Naive thymus-derived CD8-positive, alpha-beta T cell (primary cell): ENCODE measurements at regions not wholly inside any gene's neighbourhood (a gene's known extent, or its start where the extent isn't known, plus 50 kb on each side); places are given as distances from the start of the nearest gene placed in this dataset.
"Not testable (repeated sequence)": the region's sequence is repeated elsewhere in the genome, so short reads cannot be mapped to it uniquely, and the experiment has no call there.

ENCODE experiments used
- ATAC-seq, 2 donors: fragments of 150-1000 bp; cut with Tn5 transposase in 1 of 2; sonication (Bioruptor Pico), chemical (Tn5 transposase) in 1 of 2; 1 replicate in 1 of 2; 2 replicates in 1 of 2; pipeline ENCODE4 v1.10.0; 2021; ENCODE audit warnings: mild to moderate bottlenecking in 2 of 2, moderate library complexity in 2 of 2
- POLR2A ChIA-PET: fragments of 350-600 bp; sonication (Branson Sonifier 250); formaldehyde crosslinking; loops from one replicate; lab custom pipeline; 2021; ENCODE audit warnings: antibody characterized with exemption; lab: Charles Lee
- DNase-seq, 10 donors: peaks; one replicate each; pipeline versions ENCODE4 v3.0.0 to v3.0.0-alpha.2; 2020 to 2022
- H3K27ac Mint-ChIP-seq, 10 donors: one replicate each; pipeline ENCODE4 v1.8.0; 2020 to 2022; ENCODE audit warnings: mild to moderate bottlenecking in 10 of 10, mixed read lengths in 10 of 10, moderate library complexity in 4 of 10, inconsistent platforms in 1 of 10
- H3K27me3 Mint-ChIP-seq, 5 donors: one replicate each; pipeline ENCODE4 v1.8.0; 2021 to 2022; ENCODE audit warnings: mixed read lengths in 5 of 5
- H3K36me3 Mint-ChIP-seq, 3 donors: one replicate each; pipeline ENCODE4 v1.8.0; 2020 to 2022; ENCODE audit warnings: mixed read lengths in 3 of 3, mild to moderate bottlenecking in 2 of 3, inconsistent platforms in 1 of 3
- H3K4me1 Mint-ChIP-seq, 4 donors: one replicate each; pipeline ENCODE4 v1.8.0; 2021 to 2022; ENCODE audit warnings: mixed read lengths in 4 of 4
- H3K4me3 Mint-ChIP-seq, 10 donors: one replicate each; pipeline ENCODE4 v1.8.0; 2020 to 2022; ENCODE audit warnings: mild to moderate bottlenecking in 10 of 10, mixed read lengths in 10 of 10, moderate library complexity in 6 of 10, inconsistent platforms in 1 of 10
- H3K9me3 Mint-ChIP-seq, 9 donors: one replicate each; pipeline ENCODE4 v1.8.0; 2020 to 2022; ENCODE audit warnings: mixed read lengths in 9 of 9, mild to moderate bottlenecking in 3 of 9, inconsistent platforms in 1 of 9, moderate library complexity in 1 of 9

GRCh38 chr4:130073145-130073790, 977.3 kb downstream of the C4orf33 start:
- H3K27ac Mint-ChIP-seq, result no peak overlapping the region
- no peaks in the 10 kb centered on the region for H3K36me3 Mint-ChIP-seq
- ATAC-seq, result no peak
- POLR2A ChIA-PET, result no interaction called here
- H3K4me3 Mint-ChIP-seq, result no peak overlapping the region
- peaks cover 0 to 16% (median 5%) of the 10 kb centered on the region in 9 donors for H3K9me3 Mint-ChIP-seq
- H3K27me3 Mint-ChIP-seq, result no peaks in the 10 kb centered on the region
- H3K4me1 Mint-ChIP-seq, result no peaks in the 10 kb centered on the region
- DNase-seq, result no peak

DNA sequence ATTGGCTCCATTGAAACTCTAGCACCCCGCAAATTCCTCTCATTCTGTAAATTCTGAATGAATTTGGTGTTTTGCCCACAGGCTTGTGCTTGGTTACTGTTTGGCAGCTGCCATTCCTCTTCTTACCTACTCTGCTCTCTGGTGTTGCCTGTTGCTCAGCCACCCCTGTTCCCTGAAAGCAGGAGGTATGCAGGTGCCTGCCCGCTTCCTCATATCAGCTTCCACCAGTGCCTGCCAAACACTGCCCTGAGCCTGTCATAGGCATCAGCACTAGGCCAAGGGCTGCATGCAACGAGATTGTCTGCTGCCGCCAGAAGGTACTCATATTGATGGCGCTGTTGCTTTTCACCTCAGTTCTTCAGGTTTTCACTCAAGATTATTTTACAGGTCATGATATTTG, 978.1 kb downstream of the C4orf33 start:
- ATAC-seq (no peak), DNase-seq (no peak)
- Mint-ChIP-seq H3K27ac (no peak overlapping the region), H3K27me3 (no peaks in the 10 kb centered on the region), H3K9me3 (peaks cover 0 to 16% (median 5%) of the 10 kb centered on the region in 9 donors), H3K36me3 (no peaks in the 10 kb centered on the region), H3K4me1 (no peaks in the 10 kb centered on the region), H3K4me3 (no peak overlapping the region)
- POLR2A ChIA-PET, result no interaction called here

DNA sequence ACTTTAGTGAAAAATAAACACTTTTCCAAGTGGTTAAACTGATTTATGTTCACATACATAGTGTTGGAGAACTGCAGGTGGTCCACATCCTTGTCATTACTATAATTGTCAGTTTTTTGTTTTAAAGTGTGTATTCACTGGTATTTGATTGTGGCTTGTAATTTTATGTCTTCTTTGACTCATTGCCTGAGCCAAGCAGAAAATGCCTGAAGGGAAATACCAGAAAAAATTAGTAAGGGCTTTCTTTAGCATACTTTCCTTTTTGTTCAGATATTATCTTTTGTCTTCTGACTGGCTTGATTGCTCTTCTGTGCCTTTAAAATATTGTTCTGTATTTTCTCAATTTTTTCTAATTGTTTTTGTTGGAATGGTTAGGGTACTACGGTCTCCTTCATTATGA, 981.3 kb downstream of the C4orf33 start:
- ATAC-seq (no peak), DNase-seq (no peak)
- POLR2A ChIA-PET, result no interaction called here
- Mint-ChIP-seq H3K4me1 (no peaks in the 10 kb centered on the region), H3K36me3 (no peaks in the 10 kb centered on the region), H3K4me3 (no peak overlapping the region), H3K27me3 (no peaks in the 10 kb centered on the region), H3K27ac (no peak overlapping the region), H3K9me3 (peaks cover 0 to 16% (median 6%) of the 10 kb centered on the region in 9 donors)

GRCh38 chr4:130079027-130079426, 983.1 kb downstream of the C4orf33 start:
- ATAC-seq, H3K27ac Mint-ChIP-seq, H3K27me3 Mint-ChIP-seq, H3K4me3 Mint-ChIP-seq, H3K36me3 Mint-ChIP-seq, POLR2A ChIA-PET, DNase-seq, H3K4me1 Mint-ChIP-seq: not testable (repeated sequence)
- peaks cover 0 to 16% (median 2%) of the 10 kb centered on the region in 9 donors for H3K9me3 Mint-ChIP-seq

- DNase-seq (no peak), ATAC-seq (no peak)
- no peak overlapping the region for H3K4me3 Mint-ChIP-seq
- peaks cover 0 to 16% (median 0%) of the 10 kb centered on the region in 9 donors for H3K9me3 Mint-ChIP-seq
- no peaks in the 10 kb centered on the region for H3K27me3 Mint-ChIP-seq
- POLR2A ChIA-PET, result no interaction called here
- no peaks in the 10 kb centered on the region for H3K4me1 Mint-ChIP-seq
- H3K36me3 Mint-ChIP-seq, result no peaks in the 10 kb centered on the region
- no peak overlapping the region for H3K27ac Mint-ChIP-seq
Observed at GRCh38 chr4:130080872-130081451, 985.0 kb downstream of the C4orf33 start.

- ATAC-seq (no peak), DNase-seq (no peak)
- Mint-ChIP-seq H3K4me3 (no peak overlapping the region), H3K27ac (no peak overlapping the region), H3K9me3 (peaks cover 0 to 5% (median 0%) of the 10 kb centered on the region in 9 donors), H3K4me1 (no peaks in the 10 kb centered on the region), H3K27me3 (no peaks in the 10 kb centered on the region), H3K36me3 (no peaks in the 10 kb centered on the region)
- POLR2A ChIA-PET, result no interaction called here
Observed at GRCh38 chr4:130090427-130090826, 994.5 kb downstream of the C4orf33 start.

DNA sequence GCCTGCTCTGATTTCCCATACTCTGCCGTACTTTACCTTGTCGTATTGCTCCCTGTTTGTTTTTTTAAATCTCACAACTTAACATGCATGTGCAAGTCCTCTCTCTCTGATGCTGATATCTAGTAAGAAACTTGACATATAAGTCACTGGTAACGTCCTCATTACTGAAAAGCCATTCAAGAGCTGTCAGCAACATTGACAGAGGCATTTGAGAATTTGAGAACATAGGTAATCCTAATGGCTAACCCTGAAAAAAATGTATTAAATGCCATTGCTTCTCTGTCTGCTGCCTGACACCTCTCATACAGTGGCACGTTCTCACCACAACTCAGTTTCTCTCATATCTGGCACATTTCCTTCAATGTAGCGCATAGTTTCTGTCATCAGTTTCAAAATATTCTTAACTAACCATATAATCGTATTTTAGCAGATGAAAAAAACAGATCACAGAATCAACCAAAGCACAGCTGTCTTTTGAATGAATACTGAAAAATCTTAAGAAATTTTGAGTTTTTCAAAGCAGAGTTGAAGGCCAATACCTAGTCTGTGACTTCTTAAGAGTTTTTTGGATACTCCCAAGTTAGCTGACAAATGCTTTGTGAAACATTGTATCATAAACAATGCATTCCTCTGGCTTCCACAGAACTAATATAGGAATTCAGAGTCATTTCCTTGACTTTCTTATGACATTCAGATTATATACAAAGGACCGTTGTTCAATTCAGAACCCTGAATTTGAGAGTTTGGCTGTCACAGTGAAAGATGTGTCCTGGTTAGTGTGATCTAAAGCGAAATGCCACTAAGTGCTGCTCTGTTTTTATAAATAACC, 996.4 kb downstream of the C4orf33 start:
- no peak for ATAC-seq
- Mint-ChIP-seq H3K9me3 (peaks cover 0 to 5% (median 0%) of the 10 kb centered on the region in 9 donors), H3K27me3 (no peaks in the 10 kb centered on the region), H3K4me3 (no peak overlapping the region), H3K27ac (no peak overlapping the region), H3K36me3 (no peaks in the 10 kb centered on the region), H3K4me1 (no peaks in the 10 kb centered on the region)
- no peak for DNase-seq
- POLR2A ChIA-PET, result no interaction called here

DNA sequence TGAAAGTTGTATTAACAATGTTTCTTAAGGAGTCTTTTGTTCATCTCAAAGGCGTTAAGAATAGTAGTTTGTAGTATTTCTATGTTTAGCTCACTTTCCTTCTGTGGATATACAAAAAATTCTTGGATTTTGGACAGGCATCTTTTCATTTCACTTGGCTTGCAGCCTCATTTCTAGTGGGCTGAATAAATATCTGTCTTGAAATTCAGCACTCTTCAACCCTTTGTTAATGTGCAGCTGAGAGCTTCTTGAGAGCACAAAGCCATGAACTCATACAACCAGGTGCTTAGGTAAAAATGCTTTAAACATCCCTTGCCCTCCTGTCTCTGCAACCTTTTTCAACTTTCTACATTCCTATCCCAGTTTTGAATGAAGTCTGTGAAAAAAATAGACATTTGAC, 1003.2 kb downstream of the C4orf33 start:
- no peaks in the 10 kb centered on the region for H3K27me3 Mint-ChIP-seq
- POLR2A ChIA-PET, result no interaction called here
- no peak for DNase-seq

DNA sequence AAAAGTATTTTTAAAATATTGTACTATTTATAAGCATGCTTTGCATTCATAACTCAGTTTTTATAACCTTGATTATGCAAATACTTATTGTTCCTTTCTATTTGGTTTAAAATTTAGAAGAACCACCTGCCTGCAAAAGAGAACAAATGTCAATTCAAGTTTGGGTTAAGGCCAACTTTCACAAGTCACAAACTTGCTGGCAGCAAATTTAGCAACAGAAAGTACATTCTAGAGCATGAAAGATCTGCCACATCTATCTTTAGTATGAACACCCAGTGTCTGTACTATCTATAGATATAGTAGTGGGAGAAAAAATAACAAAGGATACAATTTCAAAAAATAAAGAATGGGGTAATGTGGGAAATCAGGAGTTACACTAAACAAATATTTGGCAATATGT, 1014.2 kb downstream of the C4orf33 start:
- H3K36me3 Mint-ChIP-seq, result peaks cover 0 to 5% (median 0%) of the 10 kb centered on the region in 3 donors
- H3K27ac Mint-ChIP-seq, result no peak overlapping the region
- no peak for ATAC-seq
- POLR2A ChIA-PET, result no interaction called here
- DNase-seq, result no peak
- H3K4me1 Mint-ChIP-seq, result no peaks in the 10 kb centered on the region
- H3K4me3 Mint-ChIP-seq, result no peak overlapping the region
- H3K9me3 Mint-ChIP-seq, result peaks cover 0 to 14% (median 6%) of the 10 kb centered on the region in 9 donors
- H3K27me3 Mint-ChIP-seq, result no peaks in the 10 kb centered on the region

More for the DNA sequence above, 1003.2 kb downstream of the C4orf33 start:
- no peak for ATAC-seq
- Mint-ChIP-seq H3K36me3 (no peaks in the 10 kb centered on the region), H3K27ac (no peak overlapping the region), H3K9me3 (peaks cover 0 to 3% (median 0%) of the 10 kb centered on the region in 9 donors), H3K4me1 (no peaks in the 10 kb centered on the region), H3K4me3 (no peak overlapping the region)

DNA sequence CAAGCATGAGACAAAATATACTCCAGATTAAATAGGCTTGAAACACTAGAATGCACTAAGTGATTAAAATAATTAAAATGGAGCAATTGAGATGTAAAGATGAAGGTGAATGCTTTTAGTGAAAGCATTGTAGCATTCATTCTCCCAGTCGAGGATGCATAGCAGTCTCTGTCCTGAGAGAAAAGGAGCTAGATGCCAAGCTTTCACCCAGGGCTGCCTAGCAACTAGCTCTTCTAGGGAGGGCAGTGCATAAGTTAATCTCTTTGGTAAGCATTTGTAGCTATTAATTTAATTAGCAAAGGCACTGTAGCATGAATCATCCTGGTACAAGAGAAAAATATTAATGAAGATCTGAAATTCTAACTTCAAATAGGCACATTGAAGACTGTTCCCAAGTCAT, 1014.8 kb downstream of the C4orf33 start:
- ATAC-seq, result no peak
- Mint-ChIP-seq H3K27ac (no peak overlapping the region), H3K27me3 (no peaks in the 10 kb centered on the region), H3K36me3 (peaks cover 0 to 5% (median 0%) of the 10 kb centered on the region in 3 donors), H3K4me1 (no peaks in the 10 kb centered on the region), H3K9me3 (peaks cover 0 to 14% (median 6%) of the 10 kb centered on the region in 9 donors), H3K4me3 (no peak overlapping the region)
- POLR2A ChIA-PET, result no interaction called here
- no peak for DNase-seq

DNA sequence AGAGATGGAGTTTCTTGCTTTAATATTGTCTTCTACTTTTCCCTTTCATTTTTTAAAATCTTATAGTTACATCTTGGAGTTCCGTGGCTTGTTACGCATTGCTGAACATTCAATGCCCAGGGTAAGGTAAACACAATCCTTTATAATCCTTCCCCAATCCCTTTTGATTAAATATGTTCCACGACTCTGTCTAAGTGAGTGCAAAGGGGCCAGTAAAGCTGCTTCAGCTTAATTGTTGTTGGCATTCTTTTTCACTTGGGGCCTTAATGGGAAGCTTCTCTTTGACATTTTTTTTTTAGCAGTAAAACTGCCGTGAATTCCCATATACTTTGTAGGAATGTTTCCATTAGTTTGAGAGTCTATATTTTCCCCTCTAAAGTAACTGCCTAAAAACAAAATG, 1028.1 kb downstream of the C4orf33 start:
- Mint-ChIP-seq H3K4me3 (no peak overlapping the region), H3K4me1 (no peaks in the 10 kb centered on the region), H3K27me3 (no peaks in the 10 kb centered on the region), H3K9me3 (peaks cover 0 to 14% (median 3%) of the 10 kb centered on the region in 9 donors), H3K36me3 (no peaks in the 10 kb centered on the region), H3K27ac (no peak overlapping the region)
- ATAC-seq, result no peak
- no peak for DNase-seq
- POLR2A ChIA-PET, result no interaction called here

GRCh38 chr4:130125467-130125866, 1029.5 kb downstream of the C4orf33 start:
- POLR2A ChIA-PET, result no interaction called here
- no peaks in the 10 kb centered on the region for H3K36me3 Mint-ChIP-seq
- no peaks in the 10 kb centered on the region for H3K27me3 Mint-ChIP-seq
- H3K9me3 Mint-ChIP-seq, result peaks cover 0 to 13% (median 5%) of the 10 kb centered on the region in 9 donors
- no peak for DNase-seq
- H3K27ac Mint-ChIP-seq, result no peak overlapping the region
- H3K4me3 Mint-ChIP-seq, result no peak overlapping the region
- ATAC-seq, result no peak
- no peaks in the 10 kb centered on the region for H3K4me1 Mint-ChIP-seq

GRCh38 chr4:130127297-130127696, 1031.3 kb downstream of the C4orf33 start:
- Mint-ChIP-seq H3K9me3 (peaks cover 0 to 13% (median 5%) of the 10 kb centered on the region in 9 donors), H3K4me3 (no peak overlapping the region), H3K27me3 (no peaks in the 10 kb centered on the region), H3K4me1 (no peaks in the 10 kb centered on the region), H3K27ac (no peak overlapping the region), H3K36me3 (no peaks in the 10 kb centered on the region)
- ATAC-seq (no peak), DNase-seq (no peak)
- POLR2A ChIA-PET, result no interaction called here
